ENCODE measurements at regions not wholly inside any gene's neighbourhood (a gene's known extent, or its start where the extent isn't known, plus 50 kb on each side); places are given as distances from the start of the nearest gene placed in this dataset.

DNA sequence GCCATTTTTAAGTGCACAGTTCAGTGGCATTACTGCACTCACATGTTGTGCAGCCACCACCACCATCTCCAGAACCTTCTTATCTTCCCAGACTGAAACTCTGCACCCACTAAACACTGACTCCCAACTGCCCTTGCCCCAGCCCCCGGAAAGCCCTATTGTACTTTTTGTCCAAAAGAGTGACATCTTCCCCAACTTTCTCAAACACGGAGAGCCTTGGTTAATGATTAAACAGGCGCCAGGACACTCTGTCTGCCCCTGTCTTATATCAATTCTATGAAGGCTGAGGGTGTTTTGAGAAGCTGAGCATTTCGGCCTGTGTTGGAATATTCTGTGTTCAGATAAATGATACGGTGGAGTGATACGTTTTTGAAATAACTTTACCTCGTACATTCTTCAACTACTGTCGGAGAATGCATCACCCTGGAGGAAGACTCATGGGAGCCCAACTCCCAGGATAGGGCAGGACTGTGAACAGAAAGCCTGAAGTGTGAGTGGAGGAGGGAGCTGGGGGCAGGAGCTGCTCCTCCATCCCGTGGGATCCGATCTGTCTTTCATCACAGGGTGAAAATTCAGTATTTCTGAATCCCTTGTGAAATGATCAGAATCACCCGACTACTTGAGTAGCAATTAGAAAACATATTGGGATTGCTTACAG, 68.7 kb upstream of the FOXC1 start:
- ChIA-PET POLR2A (no interaction called here), CTCF (no interaction called here)
- TF ChIP-seq, protein P1, sequence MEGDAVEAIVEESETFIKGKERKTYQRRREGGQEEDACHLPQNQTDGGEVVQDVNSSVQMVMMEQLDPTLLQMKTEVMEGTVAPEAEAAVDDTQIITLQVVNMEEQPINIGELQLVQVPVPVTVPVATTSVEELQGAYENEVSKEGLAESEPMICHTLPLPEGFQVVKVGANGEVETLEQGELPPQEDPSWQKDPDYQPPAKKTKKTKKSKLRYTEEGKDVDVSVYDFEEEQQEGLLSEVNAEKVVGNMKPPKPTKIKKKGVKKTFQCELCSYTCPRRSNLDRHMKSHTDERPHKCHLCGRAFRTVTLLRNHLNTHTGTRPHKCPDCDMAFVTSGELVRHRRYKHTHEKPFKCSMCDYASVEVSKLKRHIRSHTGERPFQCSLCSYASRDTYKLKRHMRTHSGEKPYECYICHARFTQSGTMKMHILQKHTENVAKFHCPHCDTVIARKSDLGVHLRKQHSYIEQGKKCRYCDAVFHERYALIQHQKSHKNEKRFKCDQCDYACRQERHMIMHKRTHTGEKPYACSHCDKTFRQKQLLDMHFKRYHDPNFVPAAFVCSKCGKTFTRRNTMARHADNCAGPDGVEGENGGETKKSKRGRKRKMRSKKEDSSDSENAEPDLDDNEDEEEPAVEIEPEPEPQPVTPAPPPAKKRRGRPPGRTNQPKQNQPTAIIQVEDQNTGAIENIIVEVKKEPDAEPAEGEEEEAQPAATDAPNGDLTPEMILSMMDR (IDR thresholded peaks at IDR 0.05; ENCODE audit: control extremely low read depth, extremely low read depth, low read depth, missing control alignments): no peak
- no peak for DNase-seq (ENCODE audit: extremely low spot score)

DNA sequence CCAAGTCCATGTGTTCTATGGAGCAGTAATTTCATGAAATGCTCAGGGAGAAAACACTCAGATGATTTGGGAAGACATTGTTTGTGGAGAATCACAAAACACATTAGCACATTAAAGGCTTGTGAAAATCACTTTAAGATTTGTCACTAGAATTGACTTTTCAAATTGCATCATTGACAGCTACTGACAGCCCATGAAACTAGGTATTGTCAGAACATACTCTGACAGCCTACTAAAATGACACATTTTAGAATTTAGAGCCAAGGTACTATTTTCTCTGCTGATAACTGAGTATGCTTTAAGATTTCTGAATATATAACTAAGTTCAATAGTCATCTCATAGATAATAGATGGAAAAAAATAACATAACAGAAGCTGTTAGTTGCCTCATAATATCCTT, 67.4 kb upstream of the FOXC1 start:
- no peak for DNase-seq (ENCODE audit: extremely low spot score)
- ChIA-PET CTCF (interaction anchor here (1.3 kb wide), 1 partner anchor 10 kb away, joined by 7 read pairs; no protein-coding TSS in a partner anchor), POLR2A (no interaction called here)
- TF ChIP-seq, protein P1 (IDR thresholded peaks at IDR 0.05; ENCODE audit: control extremely low read depth, extremely low read depth, low read depth, missing control alignments): no peak

DNA sequence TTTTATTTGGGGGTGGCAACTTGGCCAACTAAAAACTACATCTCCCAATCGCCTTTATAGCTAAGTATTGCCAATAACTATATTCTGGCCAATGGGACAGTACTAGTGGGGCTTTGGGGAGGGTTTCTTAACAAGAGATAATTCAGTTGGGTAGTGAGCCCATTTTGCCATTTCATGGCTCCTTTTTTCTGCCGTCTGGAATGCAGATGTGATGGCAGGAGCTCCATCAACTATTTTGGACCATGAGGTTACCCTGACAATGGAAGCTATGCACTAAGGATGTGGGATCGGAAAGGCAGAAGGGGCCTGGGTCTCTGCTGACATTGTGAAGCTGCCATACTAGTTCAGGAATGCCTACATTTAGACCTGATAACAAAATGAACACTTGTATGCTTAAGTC, 67.0 kb upstream of the FOXC1 start:
- TF ChIP-seq, protein P1 (IDR thresholded peaks at IDR 0.05; ENCODE audit: control extremely low read depth, extremely low read depth, low read depth, missing control alignments): no peak
- POLR2A ChIA-PET: no interaction called here

DNA sequence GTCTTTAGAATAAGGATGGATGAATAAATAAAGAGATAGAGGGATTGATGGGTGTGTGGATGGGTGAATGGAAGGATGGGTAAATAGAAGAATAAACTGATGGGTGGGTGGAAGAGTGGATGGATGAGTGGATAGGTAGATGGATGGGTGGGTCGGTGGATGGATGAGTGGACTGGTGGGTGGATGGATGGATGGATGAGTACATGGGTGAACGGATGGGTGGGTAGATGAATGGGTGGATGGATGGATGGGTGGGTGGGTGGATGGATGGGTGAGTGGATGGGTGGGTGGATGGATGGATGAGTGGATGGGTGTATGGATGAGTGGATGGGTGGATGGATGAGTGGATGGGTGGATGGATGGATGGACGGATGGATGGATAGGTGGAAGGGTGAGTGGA, 65.7 kb upstream of the FOXC1 start:
- POLR2A ChIA-PET: no interaction called here
- TF ChIP-seq, protein P1 (IDR thresholded peaks at IDR 0.05; ENCODE audit: control extremely low read depth, extremely low read depth, low read depth, missing control alignments): no peak
- no peak for DNase-seq (ENCODE audit: extremely low spot score)
- CTCF ChIA-PET: no interaction called here

More for the DNA sequence above, 67.0 kb upstream of the FOXC1 start:
- CTCF ChIA-PET: interaction anchor here (1.3 kb wide), 1 partner anchor 10 kb away, joined by 7 read pairs; no protein-coding TSS in a partner anchor
- no peak for DNase-seq (ENCODE audit: extremely low spot score)

DNA sequence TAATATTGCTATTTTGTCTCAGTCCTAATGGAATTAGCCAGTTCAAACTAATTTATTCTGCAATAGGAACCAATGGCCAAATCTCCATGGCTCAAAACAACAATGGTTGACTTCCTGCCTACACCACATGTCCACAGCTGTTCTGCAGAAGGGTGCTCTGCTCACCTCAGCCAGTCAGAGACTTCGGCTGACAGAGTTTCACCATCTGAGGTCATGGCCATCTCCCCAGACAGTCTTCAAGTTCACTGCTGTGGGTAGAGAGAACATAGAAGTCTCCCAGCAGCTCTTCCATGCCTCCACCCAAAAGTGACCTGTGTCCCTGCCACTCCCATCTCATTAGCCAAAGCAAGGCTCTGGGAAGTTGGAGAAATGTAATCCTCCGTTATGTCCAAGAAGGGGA, 65.1 kb upstream of the FOXC1 start:
- POLR2A ChIA-PET: no interaction called here
- CTCF ChIA-PET: no interaction called here
- DNase-seq (ENCODE audit: extremely low spot score): no peak
- TF ChIP-seq, protein P1 (IDR thresholded peaks at IDR 0.05; ENCODE audit: control extremely low read depth, extremely low read depth, low read depth, missing control alignments): no peak

DNA sequence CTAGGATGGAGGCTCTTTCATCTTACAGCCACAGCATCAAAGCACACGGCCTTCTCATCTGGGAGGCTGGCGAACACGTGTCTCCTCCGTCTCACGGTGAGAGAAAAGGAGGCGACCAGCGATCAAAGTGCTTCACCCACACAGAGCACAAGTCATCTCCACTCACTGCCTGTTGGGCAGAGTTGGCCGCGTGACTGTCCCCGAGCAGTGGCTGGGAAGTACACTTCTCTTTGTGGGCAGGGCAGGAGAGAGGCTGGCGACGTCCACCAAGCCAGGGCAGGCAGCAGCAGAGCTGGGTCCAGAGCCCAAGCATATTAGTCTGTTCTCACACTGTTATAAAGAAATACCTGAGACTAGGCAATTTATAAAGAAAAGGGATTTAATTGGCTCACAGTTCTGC, 64.1 kb upstream of the FOXC1 start:
- ChIA-PET POLR2A (no interaction called here), CTCF (no interaction called here)
- DNase-seq (ENCODE audit: extremely low spot score): no peak
- TF ChIP-seq, protein P1 (IDR thresholded peaks at IDR 0.05; ENCODE audit: control extremely low read depth, extremely low read depth, low read depth, missing control alignments): no peak

Data from GM10248 (cell line).